ENCODE measurements at regions not wholly inside any gene's neighbourhood (a gene's known extent, or its start where the extent isn't known, plus 50 kb on each side); places are given as distances from the start of the nearest gene placed in this dataset.

GRCh38 chr5:74422671-74423070 lies 217.9 kb downstream of the ENC1 start:
- DNase-seq, result no peak

- DNase-seq, result no peak
These were observed 218.5 kb downstream of the ENC1 start for GRCh38 chr5:74422030-74422429.

- DNase-seq, result no peak
These were observed 219.2 kb downstream of the ENC1 start for GRCh38 chr5:74421377-74421776.

GRCh38 chr5:74420947-74421346 lies 219.6 kb downstream of the ENC1 start:
- no peak for DNase-seq

- DNase-seq, result no peak
These were observed 220.3 kb downstream of the ENC1 start for GRCh38 chr5:74420220-74420619.

- no peak for DNase-seq
These were observed 221.1 kb downstream of the ENC1 start for GRCh38 chr5:74419468-74419867.

GRCh38 chr5:74418709-74419108 lies 221.8 kb downstream of the ENC1 start:
- no peak for DNase-seq

- DNase-seq, result no peak
These were observed 222.3 kb downstream of the ENC1 start for GRCh38 chr5:74418261-74418660.

- no peak for DNase-seq
These were observed 224.8 kb downstream of the ENC1 start for GRCh38 chr5:74415695-74416102.

GRCh38 chr5:74414228-74414627 lies 226.3 kb downstream of the ENC1 start:
- DNase-seq, result no peak

GRCh38 chr5:74413403-74414048 lies 227.0 kb downstream of the ENC1 start:
- DNase-seq, result no peak

GRCh38 chr5:74412066-74412465 lies 228.5 kb downstream of the ENC1 start:
- DNase-seq, result no peak

GRCh38 chr5:74409712-74410111 lies 230.8 kb downstream of the ENC1 start:
- DNase-seq, result no peak

GRCh38 chr5:74409166-74409706 lies 231.3 kb downstream of the ENC1 start:
- DNase-seq, result no peak

- DNase-seq, result no peak
These were observed 232.1 kb downstream of the ENC1 start for GRCh38 chr5:74408150-74409043.

- no peak for DNase-seq
These were observed 232.8 kb downstream of the ENC1 start for GRCh38 chr5:74407701-74408100.

- DNase-seq, result no peak
These were observed 233.7 kb downstream of the ENC1 start for GRCh38 chr5:74406844-74407243.

GRCh38 chr5:74405593-74405992 lies 234.9 kb downstream of the ENC1 start:
- no peak for DNase-seq

- DNase-seq, result no peak
These were observed 235.7 kb downstream of the ENC1 start for GRCh38 chr5:74404574-74405508.

- no peak for DNase-seq
These were observed 236.8 kb downstream of the ENC1 start for GRCh38 chr5:74403771-74404170.

- no peak for DNase-seq
These were observed 238.0 kb downstream of the ENC1 start for GRCh38 chr5:74402553-74402952.

GRCh38 chr5:74401946-74402320 lies 238.6 kb downstream of the ENC1 start:
- no peak for DNase-seq
